GM18951 (cell line): ENCODE measurements at regions not wholly inside any gene's neighbourhood (a gene's known extent, or its start where the extent isn't known, plus 50 kb on each side); places are given as distances from the start of the nearest gene placed in this dataset.

Source experiments
- POLR2A ChIP-seq: IDR thresholded peaks from 4 replicates; pipeline ENCODE4 v1.6.1; 2011; ENCODE audit warnings: mild to moderate bottlenecking; ENCODE audit not compliant: insufficient read length, insufficient read depth; ENCODE audit errors: extremely low read depth
- in situ Hi-C: fragments of 300-500 bp; cut with MboI; formaldehyde crosslinking; loops from one replicate; pipeline ENCODE4 v1.12.0; 2022; ENCODE audit warnings: low sequenced_read_pairs, mixed read lengths, inconsistent platforms; ENCODE audit not compliant: unreplicated experiment

DNA sequence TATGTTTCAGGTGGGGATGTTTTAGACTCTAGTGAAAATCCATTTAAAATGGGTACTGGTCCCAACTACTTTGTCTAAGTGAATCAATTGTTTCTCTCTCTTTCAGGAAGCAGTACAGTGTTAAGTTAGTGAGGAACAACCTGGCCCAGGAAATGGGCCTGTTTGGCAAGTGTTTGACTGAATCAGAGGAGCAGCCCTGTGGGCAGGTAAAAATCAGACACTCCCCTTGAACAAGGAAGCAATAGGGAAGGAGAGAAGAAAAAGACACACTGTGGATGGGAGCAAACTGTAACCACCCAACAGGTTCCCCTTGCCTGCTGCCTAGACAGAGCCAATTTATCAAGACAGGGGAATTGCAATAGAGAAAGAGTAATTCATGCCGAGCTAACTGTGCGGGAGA, 245.7 kb downstream of the C11orf87 start:
- in situ Hi-C loops, result no loop called here
- TF ChIP-seq POLR2A, result no peak

DNA sequence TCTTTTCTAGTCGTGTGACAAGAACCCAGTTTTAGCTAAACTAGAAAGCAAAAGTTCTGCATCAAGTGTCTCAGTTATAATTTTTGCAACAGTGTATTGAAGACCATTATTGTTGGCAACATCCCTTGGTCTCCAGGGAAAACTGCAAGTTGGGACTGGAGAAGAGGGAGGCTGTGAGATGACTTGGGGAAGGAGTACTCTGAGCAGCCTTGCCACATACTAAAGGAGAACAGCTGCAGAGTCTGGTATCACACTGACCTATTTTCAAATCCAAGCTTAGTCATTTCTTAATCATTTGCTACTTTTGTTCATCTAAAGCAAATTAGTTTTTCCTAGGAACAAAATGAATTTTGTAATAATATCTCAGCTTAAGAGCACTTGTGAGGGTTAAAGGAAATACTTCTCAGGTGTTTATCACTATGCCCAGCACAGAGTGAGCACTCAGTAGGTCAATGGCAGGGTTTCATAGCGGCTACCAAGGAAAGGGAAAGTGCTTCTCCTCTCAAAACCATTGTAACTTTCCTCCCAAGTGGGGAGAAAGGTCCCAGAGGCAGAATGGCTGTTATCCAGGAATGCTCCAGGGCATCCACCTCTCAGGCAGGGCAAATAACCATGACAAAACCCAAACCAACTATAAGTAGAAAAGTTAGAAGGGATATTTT, 247.1 kb downstream of the C11orf87 start:
- in situ Hi-C loops, result no loop called here
- TF ChIP-seq POLR2A, result no peak

DNA sequence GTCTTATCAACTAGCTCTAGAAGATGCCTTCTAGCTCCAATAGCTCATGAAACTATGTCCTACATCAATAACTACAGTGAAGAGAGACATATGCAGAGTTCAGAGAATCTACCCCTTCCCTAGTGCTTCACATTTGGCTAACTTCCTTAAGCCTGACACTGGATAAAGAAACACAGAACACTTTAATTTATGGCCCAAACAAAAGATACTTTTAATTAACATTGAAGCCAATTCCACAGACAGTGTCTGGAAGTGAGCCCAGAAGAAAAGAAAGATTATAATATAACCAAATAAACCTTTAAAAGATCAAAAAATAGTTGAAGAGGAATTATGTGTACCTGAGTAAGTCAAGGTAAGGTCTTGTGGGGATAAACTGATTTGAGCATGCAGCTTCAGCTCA, 255.2 kb downstream of the C11orf87 start:
- in situ Hi-C loops, result loop anchor here (25.0 kb wide), 1 partner anchor 965 kb away; no protein-coding TSS in a partner anchor

DNA sequence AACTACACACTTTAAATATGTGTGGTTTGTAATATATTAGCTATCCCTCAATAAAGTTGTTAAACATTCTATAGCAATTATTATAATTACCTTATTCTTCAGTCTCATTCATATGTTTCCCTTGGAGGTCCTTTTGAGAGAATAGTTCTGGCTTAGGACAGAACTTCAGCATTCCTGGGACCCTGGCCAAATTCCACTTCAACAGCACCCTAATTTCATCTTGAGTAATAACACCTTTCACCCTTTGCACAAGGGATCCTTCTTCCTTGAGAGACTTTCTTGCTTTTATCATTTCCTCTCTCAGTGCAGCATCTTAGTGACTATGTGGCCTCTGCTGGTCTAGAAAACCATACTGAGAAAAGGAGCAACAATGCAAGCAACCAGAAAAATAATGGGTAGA, 255.9 kb downstream of the C11orf87 start:
- in situ Hi-C loops, result loop anchor here (25.0 kb wide), 1 partner anchor 966 kb away; no protein-coding TSS in a partner anchor
- TF ChIP-seq POLR2A, result no peak

More for the DNA sequence above, 255.2 kb downstream of the C11orf87 start:
- no peak for TF ChIP-seq POLR2A

DNA sequence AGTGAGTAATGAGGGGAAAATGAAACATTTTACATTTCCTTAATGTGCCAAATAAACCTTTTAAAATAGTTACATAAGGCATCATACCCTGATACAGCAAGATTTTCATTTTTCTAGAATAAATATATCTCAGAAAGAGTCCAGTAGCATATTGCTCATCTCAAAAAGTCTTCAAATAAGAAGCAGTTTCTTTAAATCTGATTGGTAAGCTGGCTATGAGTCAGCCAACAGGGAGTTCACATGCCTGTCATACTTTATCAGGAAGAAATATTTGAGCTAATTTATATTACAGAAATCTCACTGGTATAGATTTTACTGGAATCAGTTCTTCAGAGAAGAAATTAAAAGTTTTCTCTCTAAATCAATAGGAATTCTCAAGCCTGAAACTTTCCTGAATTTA, 258.1 kb downstream of the C11orf87 start:
- in situ Hi-C loops, result loop anchor here (25.0 kb wide), 1 partner anchor 968 kb away; no protein-coding TSS in a partner anchor
- no peak for TF ChIP-seq POLR2A

DNA sequence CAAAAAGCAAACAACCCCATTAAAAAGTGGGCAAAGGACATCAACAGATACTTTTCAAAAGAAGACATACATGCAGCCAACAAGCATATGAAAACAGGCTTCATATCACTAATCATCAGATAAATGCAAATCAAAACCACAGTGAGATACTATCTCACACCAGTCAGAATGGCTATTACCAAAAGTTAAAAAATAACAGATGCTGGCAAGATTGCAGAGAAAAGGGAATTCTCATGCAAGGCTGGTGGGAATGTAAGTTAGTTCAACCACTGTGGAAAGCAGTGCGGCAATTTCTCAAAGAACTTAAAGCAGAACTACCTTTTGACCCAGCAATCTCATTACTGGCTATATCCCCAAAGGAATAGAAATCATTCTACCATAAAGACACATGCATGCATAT, 260.8 kb downstream of the C11orf87 start:
- in situ Hi-C loops, result loop anchor here (25.0 kb wide), 1 partner anchor 970 kb away; no protein-coding TSS in a partner anchor

DNA sequence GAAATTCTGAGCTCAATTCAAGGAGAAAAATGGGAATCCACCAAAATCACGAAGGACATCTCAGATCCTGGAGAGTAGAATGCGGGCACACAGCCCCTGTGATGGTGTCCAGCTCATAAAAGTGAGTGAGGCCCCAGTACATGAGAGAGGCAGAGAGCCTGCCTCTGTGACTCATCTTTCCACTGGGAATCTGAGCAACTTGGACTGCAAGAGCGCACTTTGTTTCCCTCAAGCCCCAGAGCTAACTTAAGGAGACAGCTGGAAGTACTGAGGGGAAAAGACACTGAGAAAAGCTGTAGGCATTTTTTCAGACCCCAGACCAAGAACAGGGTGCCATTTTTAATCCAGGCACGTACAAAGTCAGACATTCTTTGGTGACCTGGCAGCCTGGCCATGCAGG, 273.7 kb downstream of the C11orf87 start:
- TF ChIP-seq POLR2A, result no peak
- in situ Hi-C loops, result loop anchor here (25.0 kb wide), 1 partner anchor 983 kb away; no protein-coding TSS in a partner anchor

DNA sequence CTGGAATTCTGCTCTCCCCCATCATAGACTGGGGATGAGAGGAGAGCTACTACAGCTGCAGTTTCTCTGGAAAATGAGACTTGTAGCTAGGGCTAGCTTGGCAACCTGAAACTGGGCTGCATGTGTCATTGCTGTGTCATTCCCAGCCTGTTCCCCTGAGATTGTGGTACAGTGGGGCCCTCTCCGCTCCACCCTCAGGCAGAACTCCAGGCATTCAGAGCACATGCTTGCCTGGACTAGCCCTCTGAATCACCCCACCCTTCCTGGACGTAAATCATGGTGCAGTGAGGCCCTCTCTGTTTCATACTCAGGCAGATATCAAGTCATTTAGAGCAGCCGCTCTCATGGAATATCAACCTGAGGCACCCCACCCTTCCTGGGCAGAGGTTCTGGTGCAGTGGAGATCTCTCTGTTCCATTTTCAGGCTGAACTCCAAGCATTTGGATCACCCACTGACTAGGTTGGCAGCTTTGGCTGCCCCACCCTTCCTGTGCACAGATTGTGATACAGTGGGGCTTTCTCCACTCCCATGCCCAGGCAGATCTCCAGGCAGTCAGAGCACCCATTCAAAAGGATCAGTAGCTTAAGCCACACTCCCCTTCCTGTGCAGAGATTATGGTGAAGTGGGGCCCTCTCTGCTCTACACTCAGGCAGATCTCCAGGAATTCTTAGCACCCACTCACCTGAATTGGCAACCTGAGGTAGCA, 274.4 kb downstream of the C11orf87 start:
- no peak for TF ChIP-seq POLR2A
- in situ Hi-C loops, result loop anchor here (25.0 kb wide), 1 partner anchor 984 kb away; no protein-coding TSS in a partner anchor

DNA sequence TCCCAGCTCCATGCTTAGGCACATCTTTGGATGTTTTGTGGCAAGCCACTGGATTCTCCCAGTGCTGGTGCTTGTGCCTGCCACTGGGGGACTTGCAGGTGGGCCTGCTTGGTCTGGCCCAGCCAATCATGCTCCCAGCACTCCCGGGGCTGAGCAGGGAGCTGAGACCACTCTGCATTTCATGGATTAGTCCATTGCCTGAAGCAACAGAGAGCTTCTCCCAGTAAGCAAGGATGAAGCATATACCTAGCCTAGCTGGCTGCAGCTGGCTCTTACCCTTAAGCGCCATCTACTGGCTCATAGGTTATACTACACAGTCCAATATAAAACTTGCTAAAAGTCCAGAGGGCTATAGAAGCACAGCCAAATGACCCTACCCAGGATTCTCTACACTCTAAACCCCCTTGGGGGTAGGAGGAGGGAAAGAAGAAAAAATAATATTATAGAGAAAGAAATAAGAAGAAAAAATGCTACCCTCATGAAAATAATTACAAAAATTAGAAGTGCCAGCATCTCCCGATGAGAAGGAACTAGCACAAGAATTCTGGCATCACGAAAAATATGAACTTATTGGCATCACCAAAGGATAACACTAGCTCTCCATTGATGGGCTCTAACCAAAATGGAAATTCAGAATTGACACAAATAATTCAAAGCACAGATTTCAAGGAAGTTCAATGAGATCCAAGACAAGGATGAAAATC, 275.3 kb downstream of the C11orf87 start:
- in situ Hi-C loops, result loop anchor here (25.0 kb wide), 1 partner anchor 985 kb away; no protein-coding TSS in a partner anchor
- no peak for TF ChIP-seq POLR2A

DNA sequence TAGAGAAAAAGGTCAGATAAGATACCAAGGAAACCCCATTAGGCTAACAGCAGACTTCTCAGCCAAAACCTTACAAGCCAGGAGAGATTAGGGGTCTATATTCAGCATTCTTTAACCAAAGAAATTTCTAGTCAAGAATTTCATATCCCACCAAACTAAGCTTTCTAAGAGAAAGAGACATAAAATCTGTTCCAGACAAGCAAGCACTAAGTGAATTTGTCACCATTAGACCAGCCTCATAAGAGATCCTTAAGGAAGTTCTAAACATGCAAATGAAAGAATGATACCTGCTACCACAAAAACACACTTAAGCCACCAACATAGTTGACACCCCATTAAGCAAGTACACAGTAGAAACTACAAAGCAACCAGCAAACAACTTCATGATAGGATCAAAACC, 276.2 kb downstream of the C11orf87 start:
- no peak for TF ChIP-seq POLR2A
- in situ Hi-C loops, result loop anchor here (25.0 kb wide), 1 partner anchor 986 kb away; no protein-coding TSS in a partner anchor

DNA sequence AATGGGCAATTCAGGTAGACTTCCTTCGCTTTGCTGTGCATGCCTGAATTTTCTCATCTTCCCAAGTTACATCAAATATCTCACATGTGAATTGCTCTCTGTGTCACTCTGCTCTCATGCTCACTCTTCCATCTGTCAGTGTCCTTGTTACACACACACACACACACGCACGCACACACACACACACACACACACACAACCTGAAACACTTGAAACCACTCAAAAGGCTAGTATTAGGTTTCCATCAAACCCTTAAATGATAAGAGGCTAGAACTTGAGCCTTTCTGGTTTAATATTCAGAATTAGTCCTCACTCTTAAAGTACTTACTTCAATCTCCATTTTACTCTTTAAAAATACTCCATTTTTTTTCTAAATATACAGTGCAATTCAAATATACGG, 282.4 kb downstream of the C11orf87 start:
- no peak for TF ChIP-seq POLR2A
- in situ Hi-C loops, result no loop called here

DNA sequence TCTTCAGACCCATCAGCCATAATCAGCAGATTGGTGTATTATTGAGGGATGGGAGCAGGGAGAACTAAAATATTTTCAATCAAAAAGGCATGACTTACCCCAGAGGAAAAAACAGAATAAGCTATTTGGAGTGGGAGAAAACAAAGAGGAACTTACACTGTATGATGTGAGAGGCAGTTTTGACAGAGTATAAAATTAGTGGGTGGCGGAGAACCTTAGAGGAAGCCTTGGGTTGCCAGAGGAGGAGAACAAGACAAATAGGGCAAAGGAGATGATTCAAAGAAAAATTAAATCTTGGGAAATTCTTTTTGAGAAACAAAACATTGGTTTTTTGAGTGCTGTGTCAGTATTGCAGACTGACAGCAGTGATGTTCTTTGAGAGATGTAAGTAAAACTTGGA, 285.0 kb downstream of the C11orf87 start:
- in situ Hi-C loops, result no loop called here
- no peak for TF ChIP-seq POLR2A

DNA sequence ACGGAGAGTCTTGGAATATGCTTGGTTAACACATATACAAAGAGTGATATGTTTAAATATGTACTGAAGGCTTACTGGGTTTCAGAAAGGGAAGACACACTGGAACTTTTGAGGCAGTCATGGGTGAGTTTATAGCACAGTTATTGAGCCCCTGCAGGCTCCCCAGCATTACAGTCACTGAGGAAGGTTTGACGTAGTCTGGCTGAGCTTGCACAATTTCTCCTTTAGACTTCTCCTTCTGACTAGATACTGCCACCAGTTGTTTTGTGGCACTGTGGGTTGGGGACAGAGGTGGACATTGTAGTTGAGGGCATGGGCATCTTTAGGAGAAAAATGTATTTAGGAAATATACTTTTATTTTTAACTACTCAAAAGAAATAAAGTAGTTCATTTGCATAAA, 285.4 kb downstream of the C11orf87 start:
- no peak for TF ChIP-seq POLR2A
- in situ Hi-C loops, result no loop called here
